Duodenal mucosa (tissue), 2 donors: ENCODE measurements at regions not wholly inside any gene's neighbourhood (a gene's known extent, or its start where the extent isn't known, plus 50 kb on each side); places are given as distances from the start of the nearest gene placed in this dataset.

Source experiments
- H3K27ac ChIP-seq: one replicate; pipeline ENCODE4 v1.7.0; 2013; ENCODE audit warnings: low read depth, low read length
- H3K27me3 ChIP-seq, 2 donors: one replicate each; pipeline ENCODE4 v1.7.0; 2013; ENCODE audit warnings: low read length in 2 of 2, control low read depth in 1 of 2; ENCODE audit not compliant: insufficient read depth in 2 of 2, control insufficient read depth in 1 of 2
- H3K36me3 ChIP-seq, 2 donors: one replicate each; pipeline ENCODE4 v1.7.0; 2013; ENCODE audit warnings: low read length in 2 of 2, control low read depth in 1 of 2; ENCODE audit not compliant: insufficient read depth in 2 of 2, control insufficient read depth in 1 of 2
- H3K4me1 ChIP-seq, 2 donors: one replicate each; pipeline ENCODE4 v1.7.0; 2013; ENCODE audit warnings: low read length in 2 of 2, control low read depth in 1 of 2; ENCODE audit not compliant: insufficient read depth in 2 of 2, control insufficient read depth in 1 of 2
- H3K4me3 ChIP-seq, 2 donors: one replicate each; pipeline ENCODE4 v1.7.0; 2013; ENCODE audit warnings: low read length in 2 of 2, low read depth in 1 of 2
- H3K9ac ChIP-seq, 2 donors: one replicate each; pipeline ENCODE4 v1.7.0; 2013; ENCODE audit warnings: low read length in 2 of 2, low read depth in 1 of 2
- H3K9me3 ChIP-seq, 2 donors: one replicate each; pipeline ENCODE4 v1.7.0; 2013; ENCODE audit warnings: low read length in 2 of 2, control low read depth in 1 of 2; ENCODE audit not compliant: control insufficient read depth in 1 of 2

GRCh38 chr12:42904683-42905418 lies 315.3 kb upstream of the PRICKLE1 start:
- H3K4me1 ChIP-seq, result no peaks in the 10 kb centered on the region
- no peak overlapping the region for H3K4me3 ChIP-seq
- no peak overlapping the region for H3K27ac ChIP-seq
- no peak overlapping the region for H3K9ac ChIP-seq
- H3K36me3 ChIP-seq, result no peaks in the 10 kb centered on the region
- no peaks in the 10 kb centered on the region for H3K9me3 ChIP-seq
- no peaks in the 10 kb centered on the region for H3K27me3 ChIP-seq

GRCh38 chr12:42903736-42904135 lies 314.2 kb upstream of the PRICKLE1 start:
- H3K4me1 ChIP-seq, result no peaks in the 10 kb centered on the region
- no peak overlapping the region for H3K4me3 ChIP-seq
- no peaks in the 10 kb centered on the region for H3K27me3 ChIP-seq
- no peaks in the 10 kb centered on the region for H3K36me3 ChIP-seq
- H3K9ac ChIP-seq, result no peak overlapping the region
- no peaks in the 10 kb centered on the region for H3K9me3 ChIP-seq
- H3K27ac ChIP-seq, result no peak overlapping the region

- no peak overlapping the region for H3K9ac ChIP-seq
- H3K36me3 ChIP-seq, result no peaks in the 10 kb centered on the region
- no peak overlapping the region for H3K27ac ChIP-seq
- H3K4me3 ChIP-seq, result no peak overlapping the region
- H3K4me1 ChIP-seq, result no peaks in the 10 kb centered on the region
- no peaks in the 10 kb centered on the region for H3K9me3 ChIP-seq
- H3K27me3 ChIP-seq, result no peaks in the 10 kb centered on the region
Observed at GRCh38 chr12:42902001-42902400, 312.5 kb upstream of the PRICKLE1 start.

GRCh38 chr12:42893803-42894202 lies 304.3 kb upstream of the PRICKLE1 start:
- no peaks in the 10 kb centered on the region for H3K36me3 ChIP-seq
- H3K9me3 ChIP-seq, result no peaks in the 10 kb centered on the region
- no peak overlapping the region for H3K4me3 ChIP-seq
- no peak overlapping the region for H3K9ac ChIP-seq
- no peaks in the 10 kb centered on the region for H3K27me3 ChIP-seq
- no peaks in the 10 kb centered on the region for H3K4me1 ChIP-seq
- H3K27ac ChIP-seq, result no peak overlapping the region

GRCh38 chr12:42892702-42893551 lies 303.4 kb upstream of the PRICKLE1 start:
- Histone ChIP-seq H3K4me1 (no peaks in the 10 kb centered on the region), H3K4me3 (no peak overlapping the region), H3K27ac (no peak overlapping the region), H3K9ac (no peak overlapping the region), H3K36me3 (no peaks in the 10 kb centered on the region), H3K9me3 (no peaks in the 10 kb centered on the region), H3K27me3 (no peaks in the 10 kb centered on the region)

GRCh38 chr12:42887657-42888056 lies 298.1 kb upstream of the PRICKLE1 start:
- H3K27me3 ChIP-seq, result no peaks in the 10 kb centered on the region
- H3K27ac ChIP-seq, result no peak overlapping the region
- no peak overlapping the region for H3K9ac ChIP-seq
- no peak overlapping the region for H3K4me3 ChIP-seq
- H3K9me3 ChIP-seq, result no peaks in the 10 kb centered on the region
- H3K36me3 ChIP-seq, result no peaks in the 10 kb centered on the region
- no peaks in the 10 kb centered on the region for H3K4me1 ChIP-seq

GRCh38 chr12:42886160-42886559 lies 296.6 kb upstream of the PRICKLE1 start:
- Histone ChIP-seq H3K36me3 (no peaks in the 10 kb centered on the region), H3K4me1 (no peaks in the 10 kb centered on the region), H3K9me3 (no peaks in the 10 kb centered on the region), H3K9ac (no peak overlapping the region), H3K27ac (no peak overlapping the region), H3K27me3 (no peaks in the 10 kb centered on the region), H3K4me3 (no peak overlapping the region)

GRCh38 chr12:42885677-42886076 lies 296.1 kb upstream of the PRICKLE1 start:
- no peak overlapping the region for H3K9ac ChIP-seq
- H3K9me3 ChIP-seq, result no peaks in the 10 kb centered on the region
- H3K27ac ChIP-seq, result no peak overlapping the region

GRCh38 chr12:42884116-42884515 lies 294.6 kb upstream of the PRICKLE1 start:
- Histone ChIP-seq H3K9ac (no peak overlapping the region), H3K27me3 (no peaks in the 10 kb centered on the region), H3K4me1 (no peaks in the 10 kb centered on the region), H3K27ac (no peak overlapping the region), H3K36me3 (no peaks in the 10 kb centered on the region), H3K9me3 (no peaks in the 10 kb centered on the region), H3K4me3 (no peak overlapping the region)

More at GRCh38 chr12:42885677-42886076, 296.1 kb upstream of the PRICKLE1 start:
- Histone ChIP-seq H3K36me3 (no peaks in the 10 kb centered on the region), H3K4me1 (no peaks in the 10 kb centered on the region), H3K4me3 (no peak overlapping the region), H3K27me3 (no peaks in the 10 kb centered on the region)

- no peaks in the 10 kb centered on the region for H3K9me3 ChIP-seq
- no peak overlapping the region for H3K4me3 ChIP-seq
- H3K27ac ChIP-seq, result no peak overlapping the region
- H3K27me3 ChIP-seq, result no peaks in the 10 kb centered on the region
- H3K4me1 ChIP-seq, result no peaks in the 10 kb centered on the region
- H3K36me3 ChIP-seq, result no peaks in the 10 kb centered on the region
- H3K9ac ChIP-seq, result no peak overlapping the region
Observed at GRCh38 chr12:42873401-42873800, 283.9 kb upstream of the PRICKLE1 start.
